Fibroblast of lung (primary cell): ENCODE measurements at regions not wholly inside any gene's neighbourhood (a gene's known extent, or its start where the extent isn't known, plus 50 kb on each side); places are given as distances from the start of the nearest gene placed in this dataset.

Experiments
- CTCF ChIP-seq, 2 donors: IDR thresholded peaks in 1 of 2; conservative IDR thresholded peaks in 1 of 2; 1 replicate in 1 of 2; 2 replicates in 1 of 2; pipeline ENCODE4 v1.5.1; 2011 to 2012; ENCODE audit warnings: low read length in 2 of 2, control low read depth in 1 of 2, inconsistent platforms in 1 of 2, low read depth in 1 of 2, mild to moderate bottlenecking in 1 of 2
- EZH2 ChIP-seq: IDR thresholded peaks from 2 replicates; pipeline ENCODE4 v1.5.1; 2012; ENCODE audit warnings: low read length, control low read depth, mild to moderate bottlenecking; ENCODE audit errors: missing control alignments

DNA sequence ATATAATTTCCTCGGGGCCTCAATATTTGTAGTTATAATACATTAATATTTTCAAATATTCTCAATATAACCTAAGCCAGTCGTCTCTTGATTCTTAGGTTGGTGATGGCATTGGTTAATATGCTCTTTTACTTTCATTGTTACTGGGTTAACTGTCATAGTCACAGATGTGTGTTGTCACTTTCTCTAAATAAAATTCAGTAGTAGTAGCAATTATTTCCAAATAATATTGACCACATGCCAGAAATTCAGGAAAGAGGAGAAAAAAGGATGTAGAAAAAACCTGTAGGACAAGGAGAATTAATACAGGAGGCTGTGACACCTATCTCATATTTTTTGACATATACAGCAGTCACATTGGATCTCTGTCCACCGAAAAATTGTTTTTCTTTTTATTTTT is 322.7 kb upstream of the SLITRK6 start:
- TF ChIP-seq CTCF (conservative IDR thresholded peaks at IDR 0.05 in 1 of 2, IDR thresholded peaks at IDR 0.05 in 1 of 2; ENCODE audit: low read depth in 1 of 2, low read length in 2 of 2): no peak
- TF ChIP-seq EZH2: no peak
